GM12892 (cell line): ENCODE measurements at regions not wholly inside any gene's neighbourhood (a gene's known extent, or its start where the extent isn't known, plus 50 kb on each side); places are given as distances from the start of the nearest gene placed in this dataset.
"Not testable (repeated sequence)": the region's sequence is repeated elsewhere in the genome, so short reads cannot be mapped to it uniquely, and the experiment has no call there.

Experiments used
- DNase-seq: peaks from one replicate; pipeline ENCODE4 v3.0.0; 2011; ENCODE audit not compliant: insufficient read length
- FAIRE-seq: peaks from 2 replicates; lab custom pipeline; 2011; peaks lifted over from hg19 to GRCh38; lab: Jason Lieb, UNC

DNA sequence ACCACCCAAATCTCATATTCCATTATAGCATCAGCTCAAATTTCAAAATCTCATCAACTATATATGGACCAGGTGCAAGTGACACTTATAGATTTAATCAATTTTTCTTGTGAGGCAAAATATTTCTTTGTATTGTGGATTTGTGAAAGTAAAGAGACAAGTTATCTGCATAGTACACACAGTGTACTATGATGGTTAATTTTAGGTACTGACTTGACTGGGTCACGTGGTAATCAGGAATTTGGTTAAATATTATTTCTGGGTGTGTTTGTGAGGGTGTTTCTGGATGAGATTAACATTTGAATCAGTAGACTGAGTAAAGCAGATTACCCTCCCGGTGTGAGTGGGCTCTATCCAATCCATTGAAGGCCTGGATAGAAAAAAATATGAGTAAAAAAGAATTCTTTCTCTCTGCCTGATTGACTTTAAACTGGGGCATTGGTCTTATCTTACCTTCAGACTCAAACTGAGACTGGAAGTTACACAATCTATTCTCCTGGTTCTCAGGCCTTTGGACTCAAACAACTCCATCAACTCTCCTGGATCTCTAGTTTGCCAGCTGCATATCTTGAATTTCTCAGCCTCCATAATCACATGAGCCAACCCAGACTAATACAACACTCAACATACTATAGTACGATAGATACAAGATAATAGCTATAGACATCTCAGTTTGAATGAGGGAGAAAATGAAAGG is 799.9 kb downstream of the NAP1L3 start:
- FAIRE-seq = not testable (repeated sequence)

DNA sequence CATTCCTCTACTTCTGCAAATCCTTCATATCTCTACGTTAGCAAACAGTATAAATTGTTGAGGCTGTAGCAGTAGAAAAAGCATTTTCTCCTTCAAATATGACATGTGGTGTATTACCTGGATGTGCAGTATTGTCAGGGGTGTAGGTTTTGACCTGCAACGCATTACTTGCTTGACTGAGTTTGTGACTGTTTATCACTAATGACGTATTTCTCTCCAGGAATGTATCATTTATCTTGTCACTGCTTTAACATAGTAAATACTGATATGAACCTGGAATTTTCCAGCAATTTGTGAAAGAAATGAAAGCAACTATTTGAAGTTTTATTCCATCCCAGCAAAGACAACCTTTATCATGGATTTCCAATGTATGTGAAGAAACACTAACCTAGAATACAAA is 823.4 kb downstream of the NAP1L3 start:
- not testable (repeated sequence) for DNase-seq
- FAIRE-seq = peak; percentile 70

More for the DNA sequence above, 799.9 kb downstream of the NAP1L3 start:
- DNase-seq = not testable (repeated sequence)

DNA sequence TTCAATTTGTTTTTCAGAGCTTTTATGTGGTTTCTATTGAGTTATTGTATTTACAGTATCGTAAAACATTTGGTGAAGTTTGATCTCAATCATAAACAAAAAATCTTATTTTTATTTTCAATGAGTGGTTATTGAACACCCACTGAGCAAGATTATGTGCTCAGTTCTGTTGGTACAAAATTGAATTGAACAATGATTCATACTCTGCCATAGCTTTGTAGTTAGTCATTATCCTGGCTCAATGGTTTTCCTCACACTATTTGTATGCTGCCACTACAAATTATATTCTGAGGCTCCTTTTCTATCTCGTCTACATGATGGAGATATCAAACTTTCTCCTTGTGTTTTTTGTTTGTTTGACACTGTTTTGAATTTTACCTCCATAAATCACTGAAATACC is 829.5 kb downstream of the NAP1L3 start:
- FAIRE-seq, DNase-seq: not testable (repeated sequence)

DNA sequence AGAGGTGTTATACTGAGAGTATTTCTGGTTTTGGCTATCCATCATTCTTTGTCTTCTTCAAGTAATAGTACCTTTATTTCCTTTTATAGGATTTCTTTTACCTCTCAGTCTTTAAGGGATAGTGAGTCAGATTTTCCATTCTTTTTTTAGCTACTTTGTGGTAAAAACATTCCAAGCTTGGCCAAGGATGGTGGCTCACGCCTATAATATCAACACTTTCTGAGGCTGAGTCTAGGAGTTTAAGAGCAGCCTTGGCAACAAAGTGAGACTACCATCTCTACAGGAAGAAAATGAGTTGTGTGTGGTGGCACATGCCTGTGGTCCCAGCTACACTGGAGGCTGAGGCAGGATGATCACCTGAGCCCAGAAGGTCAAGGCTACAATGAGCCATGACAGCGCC is 840.6 kb downstream of the NAP1L3 start:
- not testable (repeated sequence) for DNase-seq, FAIRE-seq

DNA sequence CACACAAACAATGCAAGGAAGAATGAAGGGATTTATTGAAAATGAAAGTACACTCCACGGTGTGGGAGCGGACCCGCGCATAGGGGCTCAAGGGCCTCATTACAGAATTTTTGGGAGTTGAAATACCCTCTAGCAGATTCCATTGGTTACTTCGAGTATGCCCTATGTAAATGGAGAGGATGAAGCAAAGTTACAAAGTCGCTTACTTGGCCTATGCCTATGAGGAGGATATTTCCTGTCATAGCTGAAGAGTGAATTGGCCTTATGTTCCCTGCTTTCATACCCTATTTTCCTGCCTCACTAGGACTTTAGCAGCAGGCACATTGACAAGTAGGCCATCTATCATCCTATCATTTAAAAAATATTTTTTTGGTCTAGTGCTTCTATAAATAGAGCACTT is 843.3 kb downstream of the NAP1L3 start:
- not testable (repeated sequence) for DNase-seq, FAIRE-seq

DNA sequence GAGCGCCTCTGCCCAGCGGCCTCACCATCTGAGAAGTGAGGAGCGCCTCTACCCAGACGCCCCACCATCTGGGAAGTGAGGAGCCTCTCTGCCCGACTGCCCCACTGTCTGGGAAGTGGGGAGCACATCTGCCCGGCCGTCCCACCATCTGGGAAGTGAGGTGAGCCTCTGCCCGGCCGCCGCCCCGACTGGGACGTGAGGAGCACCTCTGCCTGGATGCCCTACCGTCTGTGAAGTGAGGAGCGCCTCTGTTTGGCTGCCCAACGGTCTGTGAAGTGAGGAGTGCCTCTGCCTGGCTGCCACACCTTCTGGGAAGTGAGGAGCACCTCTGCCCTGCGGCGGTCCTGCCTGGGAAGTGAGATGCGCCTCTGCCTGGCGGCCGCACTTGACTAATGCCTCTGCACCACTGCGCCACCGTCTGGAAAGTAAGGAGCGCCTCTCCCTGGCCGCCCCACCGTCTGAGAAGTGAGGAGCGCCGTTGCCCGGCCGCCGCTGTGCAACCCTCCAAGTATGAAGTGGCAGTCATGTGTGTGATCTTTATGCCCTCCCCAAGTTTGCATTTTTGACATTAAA is 851.7 kb downstream of the NAP1L3 start:
- not testable (repeated sequence) for FAIRE-seq, DNase-seq

DNA sequence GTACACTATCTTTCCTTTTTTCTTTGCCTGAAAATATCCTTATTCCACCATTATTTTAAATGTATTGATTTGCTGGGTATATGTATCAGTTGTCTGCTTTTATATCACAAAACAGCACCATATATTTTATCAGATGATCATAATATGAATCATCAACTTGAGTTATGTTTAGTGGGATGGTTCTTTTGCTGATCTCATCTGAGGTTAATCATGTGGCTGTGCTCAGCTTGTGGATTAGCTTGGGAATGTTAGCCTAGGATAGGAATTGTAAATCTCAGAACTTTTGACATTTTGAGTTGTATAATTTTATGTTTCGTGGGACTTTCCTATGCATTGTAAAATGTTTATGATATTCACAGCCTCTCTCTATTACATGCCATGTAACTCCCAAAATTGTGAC is 881.3 kb downstream of the NAP1L3 start:
- not testable (repeated sequence) for DNase-seq
- FAIRE-seq = peak; percentile 48

DNA sequence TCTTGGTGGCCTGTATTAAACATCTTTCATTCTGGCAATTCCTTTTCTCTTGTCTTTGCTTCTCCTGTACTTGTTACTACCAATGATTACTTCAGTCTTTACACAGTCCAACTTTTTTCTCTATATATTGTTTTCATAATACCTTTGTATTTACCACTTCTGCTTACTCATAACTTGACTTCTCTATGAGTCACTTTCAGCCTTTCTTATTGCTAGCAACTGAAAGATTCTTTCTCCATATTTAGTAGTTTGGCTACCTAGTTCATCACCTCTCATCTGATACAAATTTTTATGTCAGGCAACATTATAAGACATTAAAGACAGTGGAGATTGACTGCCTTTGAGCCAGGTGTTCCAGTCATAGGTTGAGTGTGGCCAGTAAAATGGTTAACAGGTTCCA is 893.3 kb downstream of the NAP1L3 start:
- FAIRE-seq, DNase-seq: not testable (repeated sequence)

DNA sequence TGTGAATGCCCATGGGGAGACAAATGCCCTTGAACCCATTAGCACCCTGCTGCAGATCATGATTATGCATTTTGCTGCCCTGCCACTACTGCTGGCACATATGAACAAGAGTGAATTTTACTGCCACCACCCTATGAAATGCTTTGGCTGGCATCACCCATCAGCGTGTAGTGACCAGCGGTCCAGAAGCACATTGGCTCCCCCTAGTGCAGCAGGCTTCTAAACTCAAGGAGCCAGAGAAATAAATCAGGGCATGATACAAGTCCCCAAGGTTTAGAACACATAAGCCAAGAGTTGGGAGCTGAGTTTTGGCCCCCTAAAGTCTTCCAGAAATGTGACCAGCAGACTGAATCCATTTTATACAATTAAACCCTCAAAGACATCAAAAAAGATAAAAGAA is 899.4 kb downstream of the NAP1L3 start:
- DNase-seq = not testable (repeated sequence)
- peak; percentile 62 for FAIRE-seq

DNA sequence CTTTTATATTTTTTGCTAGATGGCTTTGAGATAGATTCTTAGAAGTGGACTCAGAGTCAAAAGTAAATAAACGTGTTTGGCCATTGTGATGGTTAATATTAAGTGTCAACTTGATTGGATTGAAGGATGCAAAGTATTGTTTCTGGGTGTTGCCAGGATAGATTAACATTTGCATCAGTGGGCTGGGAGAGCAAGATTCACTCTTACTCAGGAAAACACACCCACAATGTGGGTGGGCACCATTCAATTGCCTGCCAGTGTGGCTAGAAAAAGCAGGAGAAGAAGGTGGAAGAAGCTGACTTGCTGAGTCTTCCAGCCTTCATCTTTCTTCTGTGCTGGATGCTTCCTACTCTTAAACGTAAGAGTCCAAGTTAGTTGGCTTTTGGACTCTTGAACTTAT is 912.4 kb downstream of the NAP1L3 start:
- peak; percentile 94 for FAIRE-seq
- DNase-seq = not testable (repeated sequence)
